Endothelial cell of umbilical vein (primary cell): ENCODE measurements at regions not wholly inside any gene's neighbourhood (a gene's known extent, or its start where the extent isn't known, plus 50 kb on each side); places are given as distances from the start of the nearest gene placed in this dataset.

Experiments
- BruUV-seq: library from RNA; stranded (reverse); fragments of 400-500 nt; replicated peaks from 2 replicates; lab custom pipeline; 2021; lab: Mats Ljungman, UMichigan
- CTCF ChIA-PET: fragments of 300-600, 350-600 bp; sonication (Branson Sonifier 250); formaldehyde crosslinking; loops from one replicate; lab custom pipeline; 2021; ENCODE audit warnings: antibody characterized with exemption, inconsistent platforms; lab: Charles Lee
- POLR2A ChIA-PET: fragments of 300-600, 350-600 bp; sonication (Branson Sonifier 250); formaldehyde crosslinking; loops from one replicate; lab custom pipeline; 2021; ENCODE audit warnings: antibody characterized with exemption, inconsistent platforms; lab: Charles Lee
- DNase-seq: peaks from one replicate; pipeline ENCODE4 v3.0.0-alpha.2; 2011; ENCODE audit warnings: low read depth, low spot score
- FAIRE-seq: peaks from 2 replicates; lab custom pipeline; 2011; peaks lifted over from hg19 to GRCh38; lab: Jason Lieb, UNC
- H2AFZ ChIP-seq: 2 replicates; pipeline ENCODE4 v1.6.0; 2012; ENCODE audit warnings: low read depth, low read length, control low read depth, inconsistent platforms
- H3K27ac ChIP-seq: 2 replicates; pipeline ENCODE4 v1.5.1; 2011; ENCODE audit warnings: low read depth, mild to moderate bottlenecking, control low read depth, low read length, moderate library complexity; ENCODE audit not compliant: insufficient read depth
- H3K27me3 ChIP-seq, 2 experiments: 2 replicates each; pipeline versions ENCODE4 v1.6.0 to v1.6.1; 2011; ENCODE audit warnings: low read length in 2 of 2, mixed read lengths in 1 of 2; ENCODE audit not compliant: control insufficient read depth in 2 of 2, insufficient read depth in 2 of 2
- H3K36me3 ChIP-seq, 2 experiments: 2 replicates in 1 of 2; 3 replicates in 1 of 2; pipeline ENCODE4 v1.5.1; 2011; ENCODE audit warnings: low read length in 2 of 2, mild to moderate bottlenecking in 1 of 2, moderate library complexity in 1 of 2; ENCODE audit not compliant: control insufficient read depth in 2 of 2, insufficient read depth in 2 of 2; ENCODE audit errors: extremely low read depth in 1 of 2
- H3K4me1 ChIP-seq: 3 replicates; pipeline ENCODE4 v1.5.1; 2011; ENCODE audit warnings: mild to moderate bottlenecking, low read length; ENCODE audit not compliant: control insufficient read depth, insufficient read depth; ENCODE audit errors: extremely low read depth
- H3K4me2 ChIP-seq: 2 replicates; pipeline ENCODE4 v1.6.1; 2011; ENCODE audit warnings: low read length, control low read depth, mixed read lengths; ENCODE audit not compliant: insufficient read depth
- H3K4me3 ChIP-seq, 3 experiments: fragments of 200-600 bp in 1 of 3; sonication (generic), shearing (Covaris generic) in 1 of 3; replicated peaks in 1 of 3; 2 replicates each; pipeline ENCODE4 v1.5.1; 2011 to 2016; ENCODE audit warnings: control low read depth in 3 of 3, low read length in 3 of 3, mild to moderate bottlenecking in 2 of 3, inconsistent platforms in 1 of 3, low read depth in 1 of 3, moderate library complexity in 1 of 3; ENCODE audit not compliant: insufficient read depth in 1 of 3
- H3K79me2 ChIP-seq: 2 replicates; pipeline ENCODE4 v1.6.0; 2012; ENCODE audit warnings: low read length, inconsistent platforms; ENCODE audit not compliant: control insufficient read depth, insufficient read depth
- H3K9ac ChIP-seq: replicated peaks from 2 replicates; pipeline ENCODE3; 2011; ENCODE audit warnings: low read length, control low read depth; ENCODE audit not compliant: insufficient read depth; ENCODE audit errors: extremely low read depth
- H3K9me1 ChIP-seq: replicated peaks from 3 replicates; pipeline ENCODE4 v1.6.0; 2011; ENCODE audit warnings: mild to moderate bottlenecking, low read length; ENCODE audit not compliant: control insufficient read depth, insufficient read depth; ENCODE audit errors: extremely low read depth
- H3K9me3 ChIP-seq: replicated peaks from 2 replicates; pipeline ENCODE4 v1.5.1; 2012; ENCODE audit warnings: low read length, inconsistent platforms; ENCODE audit not compliant: control insufficient read depth, insufficient read depth
- H4K20me1 ChIP-seq: replicated peaks from 2 replicates; pipeline ENCODE3; 2011; ENCODE audit warnings: mild to moderate bottlenecking, low read length; ENCODE audit not compliant: control insufficient read depth, insufficient read depth; ENCODE audit errors: extremely low read depth
- CTCF ChIP-seq, 2 donors: IDR thresholded peaks; 1 replicate in 1 of 2; 2 replicates in 1 of 2; pipeline ENCODE4 v1.5.1; 2011; ENCODE audit warnings: low read length in 2 of 2, mild to moderate bottlenecking in 2 of 2, moderate library complexity in 2 of 2, control low read depth in 1 of 2, inconsistent platforms in 1 of 2, low read depth in 1 of 2; ENCODE audit not compliant: insufficient read depth in 1 of 2; ENCODE audit errors: extremely low read depth in 1 of 2
- EZH2 ChIP-seq: IDR thresholded peaks from 2 replicates; pipeline ENCODE4 v1.6.1; 2012; ENCODE audit warnings: borderline replicate concordance, low read depth, mild to moderate bottlenecking, moderate library complexity, low read length, inconsistent platforms; ENCODE audit not compliant: severe bottlenecking
- FOS ChIP-seq: IDR thresholded peaks from 2 replicates; pipeline ENCODE4 v1.6.1; 2011; ENCODE audit warnings: mild to moderate bottlenecking, low read length, moderate library complexity, borderline replicate concordance; ENCODE audit not compliant: insufficient read depth
- GATA2 ChIP-seq: IDR thresholded peaks from 2 replicates; pipeline ENCODE4 v1.7.0; 2011; ENCODE audit warnings: low read depth, mild to moderate bottlenecking, moderate library complexity, mixed read lengths, low read length; ENCODE audit not compliant: insufficient read length, insufficient read depth
- JUN ChIP-seq: IDR thresholded peaks from 2 replicates; pipeline ENCODE4 v1.6.1; 2011; ENCODE audit warnings: borderline replicate concordance, low read depth; ENCODE audit not compliant: insufficient read length, insufficient read depth
- MAX ChIP-seq: IDR thresholded peaks from 2 replicates; pipeline ENCODE4 v1.6.1; 2011; ENCODE audit not compliant: insufficient read depth, insufficient read length
- MYC ChIP-seq: IDR thresholded peaks from one replicate; pipeline ENCODE4 v1.6.1; 2011; ENCODE audit warnings: mild to moderate bottlenecking, low read depth, low read length
- POLR2A ChIP-seq: IDR thresholded peaks from 2 replicates; pipeline ENCODE4 v1.6.1; 2012; ENCODE audit warnings: low read depth, mild to moderate bottlenecking, control low read depth, low read length
- POLR2AphosphoS5 ChIP-seq: IDR thresholded peaks from 2 replicates; pipeline ENCODE4 v1.6.1; 2012; ENCODE audit warnings: low read depth, mild to moderate bottlenecking, control low read depth, low read length, moderate library complexity; ENCODE audit not compliant: insufficient read depth
- dilution Hi-C: fragments of 300-500 bp; cut with MboI; formaldehyde crosslinking; loops from one replicate; pipeline ENCODE4 v1.15.0; 2019; ENCODE audit warnings: low sequenced_read_pairs; ENCODE audit not compliant: extremely low pct_ligation_motif_present
- intact Hi-C: fragments of 100-400 bp; cut with micrococcal nuclease; formaldehyde crosslinking; loops from one replicate; pipeline ENCODE4 v1.10.0; 2022

- Histone ChIP-seq H3K9me1 (no peaks in the 10 kb centered on the region), H3K36me3 (no peaks in the 10 kb centered on the region), H3K4me1 (no peaks in the 10 kb centered on the region), H3K9ac (no peak overlapping the region), H3K79me2 (no peaks in the 10 kb centered on the region), H3K27me3 (no peaks in the 10 kb centered on the region), H3K9me3 (no peaks in the 10 kb centered on the region), H4K20me1 (no peaks in the 10 kb centered on the region), H3K4me3 (no peak overlapping the region), H2AFZ (no peak overlapping the region), H3K27ac (no peak overlapping the region), H3K4me2 (no peak overlapping the region)
- no peak for DNase-seq
- TF ChIP-seq EZH2 (no peak), CTCF (IDR thresholded peaks at IDR 0.05; ENCODE audit: extremely low read depth in 1 of 2, insufficient read depth in 1 of 2, low read depth in 1 of 2, low read length in 2 of 2) (no peak), GATA2 (no peak), MAX (no peak), JUN (no peak), POLR2A (no peak), MYC (no peak), FOS (no peak), POLR2AphosphoS5 (no peak)
- dilution Hi-C loops (no loop called here), intact Hi-C loops (no loop called here)
- no peak for FAIRE-seq
- ChIA-PET POLR2A (no interaction called here), CTCF (no interaction called here)
- BruUV-seq, result no TSS peak
Measured at GRCh38 chr11:87660926-87661660, 514.1 kb downstream of the RAB38 start.
